GM18498 (cell line): ENCODE measurements at regions not wholly inside any gene's neighbourhood (a gene's known extent, or its start where the extent isn't known, plus 50 kb on each side); places are given as distances from the start of the nearest gene placed in this dataset.

ENCODE experiments used
- ATAC-seq: cut with Tn5 transposase; IDR thresholded peaks from one replicate; pipeline ENCODE4 v1.9.1; 2021; ENCODE audit warnings: mild to moderate bottlenecking, moderate library complexity; ENCODE audit not compliant: unreplicated experiment

GRCh38 chr4:19014594-19014993 lies 993.0 kb upstream of the LCORL start:
- ATAC-seq = no peak

DNA sequence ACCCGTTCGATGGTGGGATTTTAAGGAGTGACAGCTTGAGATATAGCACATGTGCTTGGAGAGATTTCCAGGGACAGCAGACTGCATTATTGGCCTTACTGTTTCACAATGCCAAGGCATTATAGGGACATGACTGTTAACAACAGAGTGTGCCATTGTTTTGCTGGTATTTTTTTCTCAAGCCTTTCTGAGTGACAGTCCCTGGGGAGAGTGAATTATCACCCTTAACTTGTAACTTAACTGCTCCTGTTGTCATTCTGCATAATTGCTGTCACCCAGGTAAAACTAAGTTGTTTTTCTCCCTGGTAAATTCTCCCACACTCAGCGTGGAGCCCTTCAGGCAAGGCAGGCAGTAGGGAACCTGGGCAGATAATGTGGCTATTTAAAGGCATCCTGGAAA lies 989.2 kb upstream of the LCORL start:
- ATAC-seq = no peak

- no peak for ATAC-seq
Measured at GRCh38 chr4:19009881-19010280, 988.3 kb upstream of the LCORL start.

DNA sequence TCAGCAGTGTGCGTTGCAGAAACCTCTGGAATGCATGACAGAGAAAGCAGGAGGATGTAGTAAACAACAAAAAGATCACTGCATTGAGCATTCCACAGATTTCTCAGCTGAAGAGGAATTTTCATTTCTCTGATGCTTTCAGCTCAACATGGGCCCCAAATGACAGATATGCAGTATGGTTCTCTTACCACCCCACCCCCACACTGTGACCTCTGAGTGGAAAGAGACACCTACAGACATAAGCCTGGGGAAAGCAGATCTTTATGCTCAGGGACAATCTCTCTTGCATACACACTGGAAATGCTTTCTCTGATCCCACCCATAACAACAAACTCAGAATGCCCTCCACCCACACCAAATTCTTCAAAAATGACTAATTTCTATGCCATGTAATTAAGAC lies 983.7 kb upstream of the LCORL start:
- ATAC-seq = no peak

GRCh38 chr4:19002170-19002569 lies 980.6 kb upstream of the LCORL start:
- no peak for ATAC-seq

GRCh38 chr4:18999595-18999994 lies 978.0 kb upstream of the LCORL start:
- no peak for ATAC-seq

GRCh38 chr4:18981234-18981615 lies 959.7 kb upstream of the LCORL start:
- no peak for ATAC-seq

DNA sequence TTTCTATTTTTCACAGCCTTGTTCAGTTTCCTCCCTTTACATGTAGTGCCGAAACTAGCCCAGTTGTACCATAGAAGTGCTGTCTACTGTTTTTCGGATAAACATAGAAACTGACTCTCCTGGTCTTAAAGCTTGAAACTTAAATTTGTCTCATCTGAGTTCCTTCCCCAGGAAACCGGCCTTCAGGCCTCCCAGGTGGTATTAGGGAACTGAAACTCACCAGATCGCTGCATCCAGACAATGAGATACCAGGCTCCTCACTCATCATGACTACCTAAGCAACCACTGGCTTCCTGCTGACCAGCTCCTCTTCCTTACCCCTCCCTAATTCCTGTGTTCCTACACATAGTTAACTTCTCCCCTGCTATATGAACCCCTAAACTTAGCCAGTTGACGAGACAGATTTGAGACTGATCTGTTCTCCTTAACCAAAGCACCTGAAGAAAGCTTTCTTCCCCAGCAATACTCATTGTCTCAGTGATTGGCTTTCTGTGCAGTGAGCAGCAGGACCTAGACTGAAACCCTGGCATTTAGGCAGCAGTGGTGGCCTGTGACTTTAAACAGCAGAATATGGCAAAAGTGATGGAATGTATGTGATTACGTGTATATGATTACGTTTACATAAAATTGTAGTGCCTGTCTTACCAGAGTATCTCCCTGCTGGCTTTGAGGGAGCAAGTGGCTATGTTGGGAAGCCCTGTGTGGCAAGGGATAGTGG lies 959.1 kb upstream of the LCORL start:
- ATAC-seq = peak; percentile 51

DNA sequence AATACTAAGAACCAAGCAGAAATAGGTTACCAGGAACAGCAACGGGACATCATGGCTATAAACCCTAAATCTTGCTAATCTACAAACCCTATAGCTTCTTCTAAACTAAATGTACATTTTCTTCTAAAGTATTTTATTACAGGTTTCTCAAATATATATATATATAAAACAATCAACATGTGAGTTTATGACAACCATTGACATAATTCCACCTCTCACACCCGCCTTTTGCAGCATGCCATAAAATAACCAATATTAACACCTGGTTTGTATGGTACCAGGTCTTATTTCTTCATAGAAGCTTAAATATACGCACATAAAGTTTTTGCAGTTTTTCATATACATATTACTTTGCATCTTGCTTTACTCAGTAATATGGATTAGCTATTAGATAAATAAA lies 955.3 kb upstream of the LCORL start:
- no peak for ATAC-seq

- ATAC-seq = no peak
Measured at GRCh38 chr4:18975916-18976808, 954.6 kb upstream of the LCORL start.

DNA sequence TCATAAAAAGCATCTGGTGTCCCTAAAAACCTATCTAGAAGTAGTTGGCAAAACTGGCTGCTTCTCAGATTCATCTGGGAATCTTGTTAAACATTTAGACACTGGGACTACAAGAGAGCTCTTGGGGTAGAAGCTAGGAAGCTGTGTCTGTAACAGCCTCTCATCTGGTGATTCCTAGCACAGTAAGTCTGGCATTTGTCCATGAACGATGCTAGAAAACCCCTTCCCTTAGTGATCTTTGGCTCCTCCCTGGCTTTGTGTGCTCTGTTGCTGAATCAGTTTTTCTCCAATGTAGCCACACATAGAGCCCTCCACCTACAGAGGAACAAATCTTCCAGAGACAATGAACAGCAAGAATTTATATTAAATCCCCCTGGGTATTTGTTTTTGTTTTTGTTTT lies 951.7 kb upstream of the LCORL start:
- no peak for ATAC-seq

- no peak for ATAC-seq
Measured at GRCh38 chr4:18961879-18962278, 940.3 kb upstream of the LCORL start.

DNA sequence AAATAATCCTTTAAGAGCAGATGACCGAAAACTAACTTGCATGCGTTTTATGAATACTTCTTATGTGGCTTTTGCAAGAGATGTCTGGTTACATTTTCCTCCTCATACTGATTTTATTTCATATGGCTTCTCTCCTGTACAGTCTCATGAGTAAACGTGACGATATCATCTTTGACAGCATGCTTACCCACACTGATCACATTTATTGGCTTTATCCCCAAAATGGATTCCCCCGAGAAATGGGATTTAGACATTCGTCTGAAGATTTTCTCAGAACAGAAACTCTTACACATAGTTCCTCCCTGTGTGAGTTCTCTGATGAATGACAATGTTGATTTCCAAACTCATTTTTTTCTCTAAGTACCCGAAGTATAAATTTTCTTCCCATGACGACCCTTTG lies 939.7 kb upstream of the LCORL start:
- no peak for ATAC-seq

DNA sequence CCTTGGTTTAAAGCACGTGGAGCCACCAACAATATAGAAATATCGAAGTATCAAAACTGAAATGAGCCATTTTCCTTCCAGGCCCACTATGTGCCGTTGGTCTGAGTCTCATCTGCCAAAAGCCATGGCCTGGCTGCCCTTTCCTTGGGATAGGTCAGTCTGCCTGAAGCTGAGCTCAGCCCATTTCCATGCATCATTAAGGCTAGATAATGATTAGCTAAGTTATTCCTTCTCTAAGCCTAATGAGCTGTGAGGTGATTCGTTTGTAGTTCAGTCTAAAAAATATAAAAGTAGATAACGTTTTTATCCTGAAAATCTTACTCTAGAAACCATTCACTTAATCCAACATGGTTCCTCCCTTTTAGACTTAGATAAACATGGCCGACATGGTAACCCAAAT lies 936.2 kb upstream of the LCORL start:
- no peak for ATAC-seq

GRCh38 chr4:18954538-18954937 lies 933.0 kb upstream of the LCORL start:
- ATAC-seq = no peak

- ATAC-seq = no peak
Measured at GRCh38 chr4:18953613-18954012, 932.1 kb upstream of the LCORL start.

GRCh38 chr4:18945464-18945863 lies 923.9 kb upstream of the LCORL start:
- no peak for ATAC-seq

- ATAC-seq = no peak
Measured at GRCh38 chr4:18942874-18943273, 921.3 kb upstream of the LCORL start.

DNA sequence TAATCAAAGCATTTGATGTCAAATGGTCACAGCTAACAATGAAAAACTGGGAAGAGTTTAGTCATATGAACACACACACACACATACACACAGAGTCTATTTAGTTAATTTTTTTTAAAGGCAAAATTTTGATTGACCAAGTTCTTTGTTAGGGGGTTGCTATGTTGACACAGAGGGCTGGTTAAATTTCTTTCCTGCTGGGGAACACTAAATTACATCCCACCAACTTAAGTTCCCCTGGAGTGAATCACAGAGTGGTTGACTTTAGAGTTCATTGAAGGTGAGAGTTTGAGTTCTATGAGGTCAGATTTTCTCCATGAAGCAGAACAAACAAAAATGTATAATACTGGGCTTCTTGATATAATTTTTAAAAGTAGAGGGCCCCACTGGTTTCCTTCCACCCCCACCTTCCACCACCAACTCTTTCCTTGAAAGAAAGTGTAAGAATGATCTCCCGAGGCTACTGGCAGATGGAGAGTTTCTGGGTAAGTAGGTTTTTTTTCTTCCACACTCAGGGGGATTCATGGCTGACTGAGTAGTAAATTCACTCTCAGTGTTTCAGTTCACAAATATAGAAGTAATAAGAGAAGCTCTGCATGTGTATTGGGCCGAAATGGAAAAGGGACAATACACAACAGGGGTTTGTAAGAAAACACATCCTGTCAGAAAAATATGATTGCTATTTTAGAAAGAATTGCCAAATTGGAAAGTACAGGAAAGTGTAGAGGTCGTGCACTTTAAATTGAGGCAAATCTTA lies 917.0 kb upstream of the LCORL start:
- no peak for ATAC-seq

- no peak for ATAC-seq
Measured at GRCh38 chr4:18937746-18938145, 916.2 kb upstream of the LCORL start.

DNA sequence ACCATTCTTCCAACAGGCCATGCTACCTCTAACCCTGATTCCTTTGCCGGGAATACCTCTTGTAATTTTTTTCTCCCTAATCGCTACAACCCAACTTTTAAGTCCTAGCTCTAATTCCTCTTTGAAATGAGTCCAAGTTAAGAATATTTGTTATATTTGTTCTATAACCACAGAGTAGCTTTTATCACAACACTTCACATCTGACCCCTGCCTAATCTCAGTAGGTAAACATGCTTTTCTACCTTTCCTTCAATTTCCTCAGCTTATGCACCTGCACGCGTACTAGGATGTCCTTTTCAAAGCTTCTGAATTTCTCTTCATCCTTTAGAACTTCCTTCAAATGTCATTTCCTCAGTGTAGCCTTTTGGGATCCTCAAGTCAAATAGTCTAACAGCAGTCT lies 915.5 kb upstream of the LCORL start:
- no peak for ATAC-seq
